HG03139 (cell line): ENCODE measurements at regions not wholly inside any gene's neighbourhood (a gene's known extent, or its start where the extent isn't known, plus 50 kb on each side); places are given as distances from the start of the nearest gene placed in this dataset.
A peak's percentile ranks its signal among the peaks of the same experiment; 100 is the strongest.
"Not testable (repeated sequence)": the region's sequence is repeated elsewhere in the genome, so short reads cannot be mapped to it uniquely, and the experiment has no call there.

Experiments
- ATAC-seq: cut with Tn5 transposase; IDR thresholded peaks from one replicate; pipeline ENCODE4 v1.9.1; 2021; ENCODE audit not compliant: unreplicated experiment

- ATAC-seq: no peak
Measured at GRCh38 chr2:182477774-182478173, 50.9 kb upstream of the PDE1A start.

- ATAC-seq: no peak
Measured at GRCh38 chr2:182481676-182482075, 54.8 kb upstream of the PDE1A start.

GRCh38 chr2:182482511-182482910, 55.7 kb upstream of the PDE1A start:
- ATAC-seq: no peak

GRCh38 chr2:182496596-182496995, 69.8 kb upstream of the PDE1A start:
- ATAC-seq: no peak

GRCh38 chr2:182499706-182500470, 73.1 kb upstream of the PDE1A start:
- no peak for ATAC-seq

- no peak for ATAC-seq
Measured at GRCh38 chr2:182503886-182504285, 77.0 kb upstream of the PDE1A start.

GRCh38 chr2:182504903-182505302, 78.1 kb upstream of the PDE1A start:
- ATAC-seq: no peak

GRCh38 chr2:182506606-182507005, 79.8 kb upstream of the PDE1A start:
- ATAC-seq: no peak

- not testable (repeated sequence) for ATAC-seq
Measured at GRCh38 chr2:182508583-182508982, 81.7 kb upstream of the PDE1A start.

- ATAC-seq: no peak
Measured at GRCh38 chr2:182509216-182509615, 82.4 kb upstream of the PDE1A start.

- ATAC-seq: no peak
Measured at GRCh38 chr2:182521453-182522404, 94.9 kb upstream of the PDE1A start.

GRCh38 chr2:182522405-182522896, 95.6 kb upstream of the PDE1A start:
- ATAC-seq: no peak

- no peak for ATAC-seq
Measured at GRCh38 chr2:182522972-182523473, 96.2 kb upstream of the PDE1A start.

GRCh38 chr2:182530636-182531035, 103.8 kb upstream of the PDE1A start:
- no peak for ATAC-seq

- ATAC-seq: no peak
Measured at GRCh38 chr2:182540252-182540651, 113.4 kb upstream of the PDE1A start.

GRCh38 chr2:182541268-182541667, 114.4 kb upstream of the PDE1A start:
- ATAC-seq: peak; percentile 81

- no peak for ATAC-seq
Measured at GRCh38 chr2:182542501-182543258, 115.8 kb upstream of the PDE1A start.

- ATAC-seq: no peak
Measured at GRCh38 chr2:182543741-182544525, 117.1 kb upstream of the PDE1A start.

GRCh38 chr2:182545420-182546167, 118.8 kb upstream of the PDE1A start:
- peak; percentile 43 for ATAC-seq
